WTC11 (cell line): ENCODE measurements at regions not wholly inside any gene's neighbourhood (a gene's known extent, or its start where the extent isn't known, plus 50 kb on each side); places are given as distances from the start of the nearest gene placed in this dataset.

Experiments used
- ATAC-seq: fragments of 200-7000 bp; cut with Tn5 transposase; 2 replicates; pipeline ENCODE4 v1.10.0; 2021; ENCODE audit warnings: mild to moderate bottlenecking, moderate library complexity
- CTCF ChIA-PET: fragments of 300-600 bp; sonication (Branson Sonifier 250); formaldehyde crosslinking; loops from one replicate; lab custom pipeline; 2021; ENCODE audit warnings: antibody characterized with exemption; lab: Charles Lee
- POLR2A ChIA-PET: fragments of 350-600 bp; sonication (Branson Sonifier 250); formaldehyde crosslinking; loops from one replicate; lab custom pipeline; 2021; ENCODE audit warnings: antibody characterized with exemption; lab: Charles Lee
- DNase-seq: peaks from one replicate; pipeline ENCODE4 v3.0.0; 2021; ENCODE audit warnings: low spot score
- H3K27ac Mint-ChIP-seq: 2 replicates; pipeline ENCODE4 v1.8.0; 2021; ENCODE audit warnings: mixed read lengths
- H3K27me3 Mint-ChIP-seq: 2 replicates; pipeline ENCODE4 v1.8.0; 2021; ENCODE audit warnings: low read depth, mild to moderate bottlenecking, moderate library complexity, mixed read lengths
- H3K36me3 Mint-ChIP-seq: 2 replicates; pipeline ENCODE4 v1.8.0; 2021; ENCODE audit warnings: mixed read lengths
- H3K4me1 Mint-ChIP-seq: 2 replicates; pipeline ENCODE4 v1.8.0; 2022; ENCODE audit warnings: mixed read lengths
- H3K4me3 Mint-ChIP-seq: 2 replicates; pipeline ENCODE4 v1.8.0; 2021; ENCODE audit warnings: mild to moderate bottlenecking, moderate library complexity, mixed read lengths
- H3K9me3 Mint-ChIP-seq: 2 replicates; pipeline ENCODE4 v1.8.0; 2021; ENCODE audit warnings: mixed read lengths
- ATF2 ChIP-seq: sonication (generic); formaldehyde crosslinking; IDR thresholded peaks from 2 replicates; pipeline ENCODE4 v1.8.1; 2022; ENCODE audit warnings: low read depth, missing genetic modification reagents, borderline replicate concordance
- E2F4 ChIP-seq: sonication (generic); formaldehyde crosslinking; IDR thresholded peaks from 2 replicates; pipeline ENCODE4 v1.8.1; 2022; ENCODE audit warnings: low read depth, mild to moderate bottlenecking, moderate library complexity, missing genetic modification reagents, borderline replicate concordance
- ESRRA ChIP-seq: sonication (generic); formaldehyde crosslinking; IDR thresholded peaks from 2 replicates; pipeline ENCODE4 v1.8.1; 2022; ENCODE audit warnings: mild to moderate bottlenecking, missing genetic modification reagents, borderline replicate concordance
- FOXK1 ChIP-seq: sonication (generic); formaldehyde crosslinking; IDR thresholded peaks from 2 replicates; pipeline ENCODE4 v1.8.0; 2022; ENCODE audit warnings: mild to moderate bottlenecking, moderate library complexity, missing genetic modification reagents
- FOXP4 ChIP-seq: sonication (generic); formaldehyde crosslinking; IDR thresholded peaks from 2 replicates; pipeline ENCODE4 v1.8.0; 2022; ENCODE audit warnings: mild to moderate bottlenecking, missing genetic modification reagents
- GRHL2 ChIP-seq: fragments of 250-450 bp; sonication (Bioruptor Pico); IDR thresholded peaks from 2 replicates; pipeline ENCODE4 v1.8.0; 2022; ENCODE audit warnings: mild to moderate bottlenecking, moderate library complexity; ENCODE audit not compliant: insufficient replicate concordance, severe bottlenecking
- IRF1 ChIP-seq: sonication (generic); formaldehyde crosslinking; IDR thresholded peaks from 2 replicates; pipeline ENCODE4 v1.8.0; 2023; ENCODE audit warnings: missing genetic modification reagents
- IRF2 ChIP-seq: sonication (generic); formaldehyde crosslinking; IDR thresholded peaks from 2 replicates; pipeline ENCODE4 v1.8.0; 2022; ENCODE audit warnings: low read depth, missing genetic modification reagents, borderline replicate concordance
- JAZF1 ChIP-seq: fragments of 250-450 bp; sonication (Bioruptor Pico); IDR thresholded peaks from 2 replicates; pipeline ENCODE4 v1.9.0; 2021; ENCODE audit warnings: moderate library complexity, mild to moderate bottlenecking, inconsistent platforms
- MAX ChIP-seq: sonication (generic); formaldehyde crosslinking; IDR thresholded peaks from 2 replicates; pipeline ENCODE4 v1.8.0; 2022; ENCODE audit warnings: mild to moderate bottlenecking, missing genetic modification reagents
- NFE2L1 ChIP-seq: sonication (generic); formaldehyde crosslinking; IDR thresholded peaks from 2 replicates; pipeline ENCODE4 v1.8.1; 2023; ENCODE audit warnings: missing genetic modification reagents
- NR1H2 ChIP-seq: sonication (generic); formaldehyde crosslinking; IDR thresholded peaks from 2 replicates; pipeline ENCODE4 v1.9.0; 2021; ENCODE audit warnings: mild to moderate bottlenecking, moderate library complexity, missing genetic modification reagents
- NR3C1 ChIP-seq: sonication (generic); formaldehyde crosslinking; conservative IDR thresholded peaks from 2 replicates; pipeline ENCODE4 v1.8.1; 2023; ENCODE audit warnings: low read depth, mild to moderate bottlenecking, missing genetic modification reagents
- RELA ChIP-seq: sonication (generic); formaldehyde crosslinking; IDR thresholded peaks from 2 replicates; pipeline ENCODE4 v1.8.1; 2022; ENCODE audit warnings: missing genetic modification reagents, mild to moderate bottlenecking, borderline replicate concordance
- STAT6 ChIP-seq: sonication (generic); formaldehyde crosslinking; conservative IDR thresholded peaks from 2 replicates; pipeline ENCODE4 v1.8.1; 2023; ENCODE audit warnings: mild to moderate bottlenecking, low read depth, missing genetic modification reagents, moderate library complexity
- ZNF138 ChIP-seq: sonication (generic); formaldehyde crosslinking; conservative IDR thresholded peaks from 2 replicates; pipeline ENCODE4 v1.8.1; 2022; ENCODE audit warnings: mild to moderate bottlenecking, moderate library complexity, missing genetic modification reagents
- ZNF263 ChIP-seq: sonication (generic); formaldehyde crosslinking; IDR thresholded peaks from 2 replicates; pipeline ENCODE4 v1.8.1; 2022; ENCODE audit warnings: low read depth, mild to moderate bottlenecking, moderate library complexity, missing genetic modification reagents
- ZNF281 ChIP-seq: sonication (generic); formaldehyde crosslinking; IDR thresholded peaks from 2 replicates; pipeline ENCODE4 v1.8.0; 2023; ENCODE audit warnings: mild to moderate bottlenecking, missing genetic modification reagents
- ZNF671 ChIP-seq: fragments of 250-450 bp; sonication (Bioruptor Pico); IDR thresholded peaks from 2 replicates; pipeline ENCODE4 v1.8.0; 2021; ENCODE audit warnings: mild to moderate bottlenecking

GRCh38 chr6:40299681-40300080, 287.5 kb downstream of the LRFN2 start:
- TF ChIP-seq NR1H2 (CRISPR knock-in tag): no peak
- no peak for TF ChIP-seq FOXK1
- TF ChIP-seq IRF2 (CRISPR knock-in tag): no peak
- TF ChIP-seq NR3C1 (CRISPR knock-in tag): no peak
- TF ChIP-seq NFE2L1 (CRISPR knock-in tag): no peak
- peaks cover 13% of the 10 kb centered on the region for H3K9me3 Mint-ChIP-seq
- H3K4me1 Mint-ChIP-seq: peaks cover 11% of the 10 kb centered on the region
- no peak overlapping the region for H3K27ac Mint-ChIP-seq
- POLR2A ChIA-PET: no interaction called here
- CTCF ChIA-PET: interaction anchor here (1.0 to 1.2 kb wide), 2 partner anchors 14 to 18 kb away, joined by 3 read pairs; no protein-coding TSS in a partner anchor
- H3K36me3 Mint-ChIP-seq: peaks cover 6% of the 10 kb centered on the region
- H3K27me3 Mint-ChIP-seq: no peaks in the 10 kb centered on the region
- H3K4me3 Mint-ChIP-seq: no peak overlapping the region
- ATAC-seq (no peak), DNase-seq (no peak)

GRCh38 chr6:40298207-40298606, 289.0 kb downstream of the LRFN2 start:
- ATAC-seq (no peak), DNase-seq (no peak)
- Mint-ChIP-seq H3K36me3 (peaks cover 6% of the 10 kb centered on the region), H3K27ac (no peak overlapping the region), H3K9me3 (peaks cover 7% of the 10 kb centered on the region), H3K4me1 (peaks cover 22% of the 10 kb centered on the region), H3K27me3 (no peaks in the 10 kb centered on the region), H3K4me3 (no peak overlapping the region)
- ChIA-PET CTCF (interaction anchor here (0.7 to 0.8 kb wide), 2 partner anchors 12 to 320 kb away, joined by 3 to 4 read pairs; no protein-coding TSS in a partner anchor), POLR2A (interaction anchor here (0.7 kb wide), 1 partner anchor 291 kb away, joined by 8 read pairs; no protein-coding TSS in a partner anchor)
- no peak for TF ChIP-seq FOXP4 (CRISPR knock-in tag)
- TF ChIP-seq ZNF138 (CRISPR knock-in tag): no peak
- no peak for TF ChIP-seq STAT6 (CRISPR knock-in tag)
- no peak for TF ChIP-seq ATF2 (CRISPR knock-in tag)
- TF ChIP-seq ESRRA (CRISPR knock-in tag): no peak
- TF ChIP-seq ZNF263 (CRISPR knock-in tag): no peak
- TF ChIP-seq ZNF671 (CRISPR knock-in tag): no peak
- no peak for TF ChIP-seq JAZF1 (CRISPR knock-in tag)
- no peak for TF ChIP-seq IRF1 (CRISPR knock-in tag)
- no peak for TF ChIP-seq RELA
- no peak for TF ChIP-seq GRHL2 (CRISPR knock-in tag)
- TF ChIP-seq MAX (CRISPR knock-in tag): no peak
- TF ChIP-seq ZNF281 (CRISPR knock-in tag): no peak
- no peak for TF ChIP-seq E2F4 (CRISPR knock-in tag)
